OCI-LY1 (cell line): ENCODE measurements at regions not wholly inside any gene's neighbourhood (a gene's known extent, or its start where the extent isn't known, plus 50 kb on each side); places are given as distances from the start of the nearest gene placed in this dataset.

Experiments used
- H2AFZ ChIP-seq: fragments of 200-600 bp; sonication (generic), shearing (Covaris generic); 2 replicates; pipeline ENCODE4 v1.6.0; 2014; ENCODE audit warnings: antibody characterized with exemption, mild to moderate bottlenecking, low read length
- H3F3A ChIP-seq: fragments of 200-600 bp; sonication (generic), shearing (Covaris generic); 2 replicates; pipeline ENCODE4 v1.6.0; 2014; ENCODE audit warnings: mild to moderate bottlenecking, antibody characterized with exemption, low read length, moderate library complexity; ENCODE audit not compliant: insufficient read depth
- H3K27ac ChIP-seq: fragments of 200-600 bp; sonication (generic); 2 replicates; pipeline ENCODE4 v1.5.1; 2014; ENCODE audit warnings: low read length, mixed run types, mild to moderate bottlenecking, low read depth; ENCODE audit not compliant: poor library complexity, severe bottlenecking
- H3K27me3 ChIP-seq: fragments of 200-600 bp; sonication (generic); 2 replicates; pipeline ENCODE4 v1.6.0; 2014; ENCODE audit warnings: antibody characterized with exemption, mild to moderate bottlenecking, low read length, moderate library complexity; ENCODE audit not compliant: insufficient read depth
- H3K36me3 ChIP-seq: fragments of 200-600 bp; sonication (generic); 2 replicates; pipeline ENCODE4 v1.6.1; 2014; ENCODE audit warnings: mild to moderate bottlenecking, antibody characterized with exemption, low read length, moderate library complexity, mixed read lengths; ENCODE audit not compliant: insufficient read depth
- H3K4me1 ChIP-seq: fragments of 200-600 bp; sonication (generic); 2 replicates; pipeline ENCODE4 v1.5.1; 2014; ENCODE audit warnings: mild to moderate bottlenecking, low read length, moderate library complexity; ENCODE audit not compliant: insufficient read depth, severe bottlenecking
- H3K4me2 ChIP-seq: fragments of 200-600 bp; sonication (generic), shearing (Covaris generic); 2 replicates; pipeline ENCODE4 v1.6.1; 2014; ENCODE audit warnings: low read length
- H3K4me3 ChIP-seq: fragments of 200-600 bp; sonication (generic); 2 replicates; pipeline ENCODE4 v1.5.1; 2014; ENCODE audit warnings: low read length, low read depth, mild to moderate bottlenecking, mixed read lengths; ENCODE audit not compliant: poor library complexity, severe bottlenecking
- H3K79me2 ChIP-seq: fragments of 200-600 bp; shearing (Covaris generic); 2 replicates; pipeline ENCODE4 v1.6.1; 2016; ENCODE audit warnings: mixed run types, low read length, mixed read lengths; ENCODE audit not compliant: insufficient read depth
- H3K9ac ChIP-seq: fragments of 200-600 bp; sonication (generic), shearing (Covaris generic); 2 replicates; pipeline ENCODE4 v1.6.1; 2014; ENCODE audit warnings: mild to moderate bottlenecking, low read length, mixed read lengths
- H3K9me2 ChIP-seq: fragments of 200-600 bp; sonication (generic), shearing (Covaris generic); 2 replicates; pipeline ENCODE4 v1.6.1; 2014; ENCODE audit warnings: low read depth, mild to moderate bottlenecking, low read length, mixed read lengths
- H3K9me3 ChIP-seq: fragments of 200-600 bp; shearing (Covaris generic); 2 replicates; pipeline ENCODE4 v1.6.1; 2014; ENCODE audit warnings: low read length, mixed read lengths
- H4K20me1 ChIP-seq: fragments of 200-600 bp; sonication (generic), shearing (Covaris generic); 2 replicates; pipeline ENCODE4 v1.6.0; 2016; ENCODE audit warnings: mild to moderate bottlenecking, low read length; ENCODE audit not compliant: insufficient read depth
- EZH2 ChIP-seq: fragments of 200-600 bp; sonication (generic), shearing (Covaris generic); IDR thresholded peaks from 2 replicates; pipeline ENCODE4 v1.8.0; 2017; ENCODE audit warnings: borderline replicate concordance, mixed run types, mild to moderate bottlenecking, antibody characterized with exemption, low read length, moderate library complexity, mixed read lengths
- TF ChIP-seq, protein P1 (sequence below): fragments of 200-600 bp; sonication (generic), shearing (Covaris generic); IDR thresholded peaks from 2 replicates; pipeline ENCODE4 v1.5.1; 2017; ENCODE audit warnings: mild to moderate bottlenecking, antibody characterized with exemption, low read length, moderate library complexity, mixed read lengths

- Histone ChIP-seq H4K20me1 (no peaks in the 10 kb centered on the region), H3K4me2 (no peak overlapping the region), H3K4me3 (no peak overlapping the region), H3K9ac (no peak overlapping the region), H3K27me3 (no peaks in the 10 kb centered on the region), H3K79me2 (no peaks in the 10 kb centered on the region), H3K36me3 (no peaks in the 10 kb centered on the region), H3K9me3 (no peaks in the 10 kb centered on the region), H3K27ac (no peak overlapping the region), H3K9me2 (no peaks in the 10 kb centered on the region), H3K4me1 (no peaks in the 10 kb centered on the region), H2AFZ (no peak overlapping the region), H3F3A (no peaks in the 10 kb centered on the region)
- TF ChIP-seq EZH2, result no peak
- TF ChIP-seq, protein P1, sequence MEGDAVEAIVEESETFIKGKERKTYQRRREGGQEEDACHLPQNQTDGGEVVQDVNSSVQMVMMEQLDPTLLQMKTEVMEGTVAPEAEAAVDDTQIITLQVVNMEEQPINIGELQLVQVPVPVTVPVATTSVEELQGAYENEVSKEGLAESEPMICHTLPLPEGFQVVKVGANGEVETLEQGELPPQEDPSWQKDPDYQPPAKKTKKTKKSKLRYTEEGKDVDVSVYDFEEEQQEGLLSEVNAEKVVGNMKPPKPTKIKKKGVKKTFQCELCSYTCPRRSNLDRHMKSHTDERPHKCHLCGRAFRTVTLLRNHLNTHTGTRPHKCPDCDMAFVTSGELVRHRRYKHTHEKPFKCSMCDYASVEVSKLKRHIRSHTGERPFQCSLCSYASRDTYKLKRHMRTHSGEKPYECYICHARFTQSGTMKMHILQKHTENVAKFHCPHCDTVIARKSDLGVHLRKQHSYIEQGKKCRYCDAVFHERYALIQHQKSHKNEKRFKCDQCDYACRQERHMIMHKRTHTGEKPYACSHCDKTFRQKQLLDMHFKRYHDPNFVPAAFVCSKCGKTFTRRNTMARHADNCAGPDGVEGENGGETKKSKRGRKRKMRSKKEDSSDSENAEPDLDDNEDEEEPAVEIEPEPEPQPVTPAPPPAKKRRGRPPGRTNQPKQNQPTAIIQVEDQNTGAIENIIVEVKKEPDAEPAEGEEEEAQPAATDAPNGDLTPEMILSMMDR, result no peak
These were observed 380.7 kb upstream of the IRX1 start for GRCh38 chr5:3214838-3215374.

- H3F3A ChIP-seq, result no peaks in the 10 kb centered on the region
- H2AFZ ChIP-seq, result no peak overlapping the region
- H4K20me1 ChIP-seq, result no peaks in the 10 kb centered on the region
- no peaks in the 10 kb centered on the region for H3K9me3 ChIP-seq
- no peaks in the 10 kb centered on the region for H3K27me3 ChIP-seq
- no peaks in the 10 kb centered on the region for H3K4me1 ChIP-seq
- H3K9ac ChIP-seq, result no peak overlapping the region
- no peak overlapping the region for H3K27ac ChIP-seq
- H3K79me2 ChIP-seq, result no peaks in the 10 kb centered on the region
- no peak overlapping the region for H3K4me2 ChIP-seq
- no peaks in the 10 kb centered on the region for H3K9me2 ChIP-seq
- no peak for TF ChIP-seq EZH2
- TF ChIP-seq, protein P1, result no peak
- H3K4me3 ChIP-seq, result no peak overlapping the region
- H3K36me3 ChIP-seq, result no peaks in the 10 kb centered on the region
These were observed 381.2 kb upstream of the IRX1 start for GRCh38 chr5:3214396-3214795.

- H3F3A ChIP-seq, result no peaks in the 10 kb centered on the region
- no peaks in the 10 kb centered on the region for H4K20me1 ChIP-seq
- no peaks in the 10 kb centered on the region for H3K9me2 ChIP-seq
- no peak overlapping the region for H3K27ac ChIP-seq
- H3K4me3 ChIP-seq, result no peak overlapping the region
- H3K9ac ChIP-seq, result no peak overlapping the region
- no peak overlapping the region for H2AFZ ChIP-seq
- H3K27me3 ChIP-seq, result no peaks in the 10 kb centered on the region
- no peak overlapping the region for H3K4me2 ChIP-seq
- no peaks in the 10 kb centered on the region for H3K79me2 ChIP-seq
- no peaks in the 10 kb centered on the region for H3K9me3 ChIP-seq
- no peaks in the 10 kb centered on the region for H3K36me3 ChIP-seq
- TF ChIP-seq, protein P1, result no peak
- no peak for TF ChIP-seq EZH2
- no peaks in the 10 kb centered on the region for H3K4me1 ChIP-seq
These were observed 382.8 kb upstream of the IRX1 start for GRCh38 chr5:3212869-3213268.
